ENCODE measurements at regions not wholly inside any gene's neighbourhood (a gene's known extent, or its start where the extent isn't known, plus 50 kb on each side); places are given as distances from the start of the nearest gene placed in this dataset.

- no peak for DNase-seq
Measured at GRCh38 chr4:106503116-106504050, 134.8 kb upstream of the GIMD1 start.

- DNase-seq: peak; percentile 43 to 53
Measured at GRCh38 chr4:106502106-106502699, 133.6 kb upstream of the GIMD1 start.

- DNase-seq: no peak
Measured at GRCh38 chr4:106497271-106497670, 128.7 kb upstream of the GIMD1 start.

- DNase-seq: no peak
Measured at GRCh38 chr4:106496061-106496460, 127.5 kb upstream of the GIMD1 start.

- no peak for DNase-seq
Measured at GRCh38 chr4:106495476-106495875, 126.9 kb upstream of the GIMD1 start.

GRCh38 chr4:106494066-106494465, 125.5 kb upstream of the GIMD1 start:
- no peak for DNase-seq

- no peak for DNase-seq
Measured at GRCh38 chr4:106493086-106493485, 124.5 kb upstream of the GIMD1 start.

- no peak for DNase-seq
Measured at GRCh38 chr4:106486533-106486932, 118.0 kb upstream of the GIMD1 start.

- DNase-seq: no peak
Measured at GRCh38 chr4:106481801-106482200, 113.2 kb upstream of the GIMD1 start.

- no peak for DNase-seq
Measured at GRCh38 chr4:106478152-106478551, 109.6 kb upstream of the GIMD1 start.

- DNase-seq: no peak
Measured at GRCh38 chr4:106476741-106477140, 108.2 kb upstream of the GIMD1 start.

GRCh38 chr4:106473515-106473914, 104.9 kb upstream of the GIMD1 start:
- DNase-seq: no peak

- no peak for DNase-seq
Measured at GRCh38 chr4:106471151-106471550, 102.6 kb upstream of the GIMD1 start.

- no peak for DNase-seq
Measured at GRCh38 chr4:106463622-106464021, 95.0 kb upstream of the GIMD1 start.

- no peak for DNase-seq
Measured at GRCh38 chr4:106454581-106454980, 86.0 kb upstream of the GIMD1 start.

GRCh38 chr4:106454021-106454420, 85.4 kb upstream of the GIMD1 start:
- no peak for DNase-seq

- no peak for DNase-seq
Measured at GRCh38 chr4:106451091-106451490, 82.5 kb upstream of the GIMD1 start.

- no peak for DNase-seq
Measured at GRCh38 chr4:106450249-106450648, 81.7 kb upstream of the GIMD1 start.

- DNase-seq: no peak
Measured at GRCh38 chr4:106444557-106444956, 76.0 kb upstream of the GIMD1 start.

- DNase-seq: no peak
Measured at GRCh38 chr4:106430797-106431196, 62.2 kb upstream of the GIMD1 start.

- no peak for DNase-seq
Measured at GRCh38 chr4:106429885-106430284, 61.3 kb upstream of the GIMD1 start.

GRCh38 chr4:106426069-106426468, 57.5 kb upstream of the GIMD1 start:
- DNase-seq: no peak

GRCh38 chr4:106425576-106425975, 57.0 kb upstream of the GIMD1 start:
- DNase-seq: no peak

GRCh38 chr4:106424426-106424825, 55.8 kb upstream of the GIMD1 start:
- DNase-seq: no peak
